ENCODE measurements at regions not wholly inside any gene's neighbourhood (a gene's known extent, or its start where the extent isn't known, plus 50 kb on each side); places are given as distances from the start of the nearest gene placed in this dataset.

- no peak for DNase-seq (ENCODE audit: low spot score)
- no peak for TF ChIP-seq CTCF (IDR thresholded peaks at IDR 0.05; ENCODE audit: extremely low read depth, missing control alignments)
These were observed 58.8 kb upstream of the ZNF804B start for GRCh38 chr7:88700725-88701124.

GRCh38 chr7:88694207-88694606, 65.3 kb upstream of the ZNF804B start:
- DNase-seq (ENCODE audit: low spot score) = no peak
- no peak for TF ChIP-seq CTCF (IDR thresholded peaks at IDR 0.05; ENCODE audit: extremely low read depth, missing control alignments)

GRCh38 chr7:88693131-88693530, 66.4 kb upstream of the ZNF804B start:
- no peak for DNase-seq (ENCODE audit: low spot score)
- TF ChIP-seq CTCF (IDR thresholded peaks at IDR 0.05; ENCODE audit: extremely low read depth, missing control alignments) = no peak

- no peak for DNase-seq (ENCODE audit: low spot score)
- no peak for TF ChIP-seq CTCF (IDR thresholded peaks at IDR 0.05; ENCODE audit: extremely low read depth, missing control alignments)
These were observed 67.0 kb upstream of the ZNF804B start for GRCh38 chr7:88692493-88692892.

GRCh38 chr7:88689821-88690220, 69.7 kb upstream of the ZNF804B start:
- no peak for TF ChIP-seq CTCF (IDR thresholded peaks at IDR 0.05; ENCODE audit: extremely low read depth, missing control alignments)
- no peak for DNase-seq (ENCODE audit: low spot score)

GRCh38 chr7:88688222-88688621, 71.3 kb upstream of the ZNF804B start:
- no peak for TF ChIP-seq CTCF (IDR thresholded peaks at IDR 0.05; ENCODE audit: extremely low read depth, missing control alignments)

GRCh38 chr7:88686468-88687229, 72.9 kb upstream of the ZNF804B start:
- no peak for DNase-seq (ENCODE audit: low spot score)
- TF ChIP-seq CTCF (IDR thresholded peaks at IDR 0.05; ENCODE audit: extremely low read depth, missing control alignments) = no peak

More at GRCh38 chr7:88688222-88688621, 71.3 kb upstream of the ZNF804B start:
- DNase-seq (ENCODE audit: low spot score) = no peak
